T-helper 2 cell treated with Interferon-gamma antibody and Interleukin-4, amounts not matched to agents 100 ng/mL and 5 ng/mL, for 36 hours (primary cell): ENCODE measurements at regions not wholly inside any gene's neighbourhood (a gene's known extent, or its start where the extent isn't known, plus 50 kb on each side); places are given as distances from the start of the nearest gene placed in this dataset.

ENCODE experiments used
- intact Hi-C: fragments of 100-400 bp; cut with micrococcal nuclease; formaldehyde crosslinking; loops from one replicate; pipeline ENCODE4 v1.15.1; 2023

GRCh38 chr3:145776782-145777408 lies 384.1 kb downstream of the PLOD2 start:
- intact Hi-C loops = no loop called here

- intact Hi-C loops = no loop called here
Measured at GRCh38 chr3:145780301-145780700, 380.7 kb downstream of the PLOD2 start.

- intact Hi-C loops = no loop called here
Measured at GRCh38 chr3:145785668-145786067, 375.3 kb downstream of the PLOD2 start.

GRCh38 chr3:145798007-145798406 lies 363.0 kb downstream of the PLOD2 start:
- intact Hi-C loops = no loop called here

- intact Hi-C loops = no loop called here
Measured at GRCh38 chr3:145798696-145799537, 362.1 kb downstream of the PLOD2 start.

GRCh38 chr3:145801696-145802095 lies 359.3 kb downstream of the PLOD2 start:
- intact Hi-C loops = no loop called here

GRCh38 chr3:145807990-145808389 lies 353.0 kb downstream of the PLOD2 start:
- intact Hi-C loops = no loop called here

- intact Hi-C loops = no loop called here
Measured at GRCh38 chr3:145812391-145812790, 348.6 kb downstream of the PLOD2 start.

GRCh38 chr3:145815707-145816413 lies 345.1 kb downstream of the PLOD2 start:
- intact Hi-C loops = no loop called here

- intact Hi-C loops = no loop called here
Measured at GRCh38 chr3:145817870-145818483, 343.0 kb downstream of the PLOD2 start.

GRCh38 chr3:145820170-145820569 lies 340.8 kb downstream of the PLOD2 start:
- intact Hi-C loops = no loop called here

- intact Hi-C loops = no loop called here
Measured at GRCh38 chr3:145842294-145842902, 318.6 kb downstream of the PLOD2 start.

GRCh38 chr3:145843561-145843960 lies 317.4 kb downstream of the PLOD2 start:
- intact Hi-C loops = no loop called here

GRCh38 chr3:145849115-145849514 lies 311.9 kb downstream of the PLOD2 start:
- intact Hi-C loops = no loop called here

GRCh38 chr3:145854499-145854898 lies 306.5 kb downstream of the PLOD2 start:
- intact Hi-C loops = no loop called here

- intact Hi-C loops = no loop called here
Measured at GRCh38 chr3:145857956-145858355, 303.0 kb downstream of the PLOD2 start.

- intact Hi-C loops = no loop called here
Measured at GRCh38 chr3:145864336-145864735, 296.6 kb downstream of the PLOD2 start.

GRCh38 chr3:145865399-145866018 lies 295.5 kb downstream of the PLOD2 start:
- intact Hi-C loops = no loop called here

- intact Hi-C loops = no loop called here
Measured at GRCh38 chr3:145869958-145870357, 291.0 kb downstream of the PLOD2 start.

GRCh38 chr3:145882436-145882835 lies 278.5 kb downstream of the PLOD2 start:
- intact Hi-C loops = no loop called here

GRCh38 chr3:145889730-145890129 lies 271.3 kb downstream of the PLOD2 start:
- intact Hi-C loops = no loop called here
